Activated T-helper 1 cell treated with anti-CD3 and anti-CD28 coated beads, Interleukin-12 subunit alpha, Interleukin-12 subunit beta, Interleukin-2, Interleukin-4 antibody, amounts not matched to agents 30 ng/mL and 10 ng/mL and 1 ng/mL, durations not matched to agents 14 hours and 24 hours and 36 hours (primary cell): ENCODE measurements at regions not wholly inside any gene's neighbourhood (a gene's known extent, or its start where the extent isn't known, plus 50 kb on each side); places are given as distances from the start of the nearest gene placed in this dataset.

ENCODE experiments used
- DNase-seq: peaks from one replicate; pipeline ENCODE4 v3.0.0; 2021; ENCODE audit warnings: low spot score
- H3K27ac Mint-ChIP-seq: one replicate; pipeline ENCODE4 v1.8.0; 2021; ENCODE audit warnings: mild to moderate bottlenecking, mixed read lengths
- H3K27me3 Mint-ChIP-seq: one replicate; pipeline ENCODE4 v1.8.0; 2022; ENCODE audit warnings: mild to moderate bottlenecking, moderate library complexity, mixed read lengths; ENCODE audit not compliant: insufficient read depth
- H3K36me3 Mint-ChIP-seq: one replicate; pipeline ENCODE4 v1.8.0; 2021; ENCODE audit warnings: low read depth, mixed read lengths
- H3K4me1 Mint-ChIP-seq: one replicate; pipeline ENCODE4 v1.8.0; 2021; ENCODE audit warnings: low read depth, mixed read lengths
- H3K4me3 Mint-ChIP-seq: one replicate; pipeline ENCODE4 v1.8.0; 2021; ENCODE audit warnings: mild to moderate bottlenecking, moderate library complexity, mixed read lengths
- H3K9me3 Mint-ChIP-seq: one replicate; pipeline ENCODE4 v1.8.0; 2021; ENCODE audit warnings: mixed read lengths
- intact Hi-C: fragments of 100-400 bp; cut with micrococcal nuclease; formaldehyde crosslinking; loops from one replicate; pipeline ENCODE4 v1.15.1; 2024

DNA sequence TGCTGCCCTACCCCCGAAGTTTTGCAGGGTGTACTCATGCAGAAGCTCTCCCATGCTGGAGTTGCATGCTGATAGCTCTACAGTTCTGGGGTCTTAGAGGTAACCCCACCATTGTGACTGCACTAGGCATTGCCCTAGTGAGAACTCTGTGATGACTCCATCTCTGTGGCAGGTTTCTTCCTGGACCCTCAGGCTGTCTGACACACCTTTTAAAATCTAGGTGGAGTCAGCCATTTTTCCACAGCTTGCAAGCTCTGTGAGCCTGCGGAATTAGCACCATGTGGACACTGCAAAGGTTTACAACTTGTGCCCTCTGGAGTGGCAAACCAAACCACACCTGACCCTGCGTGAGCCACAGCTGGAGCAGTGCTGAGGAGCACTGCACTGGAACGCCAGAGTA is 636.2 kb upstream of the SPRY2 start:
- Mint-ChIP-seq H3K9me3 (no peaks in the 10 kb centered on the region), H3K27me3 (no peaks in the 10 kb centered on the region), H3K36me3 (no peaks in the 10 kb centered on the region), H3K4me1 (no peaks in the 10 kb centered on the region), H3K27ac (no peak overlapping the region), H3K4me3 (no peak overlapping the region)
- no peak for DNase-seq
- intact Hi-C loops = no loop called here

DNA sequence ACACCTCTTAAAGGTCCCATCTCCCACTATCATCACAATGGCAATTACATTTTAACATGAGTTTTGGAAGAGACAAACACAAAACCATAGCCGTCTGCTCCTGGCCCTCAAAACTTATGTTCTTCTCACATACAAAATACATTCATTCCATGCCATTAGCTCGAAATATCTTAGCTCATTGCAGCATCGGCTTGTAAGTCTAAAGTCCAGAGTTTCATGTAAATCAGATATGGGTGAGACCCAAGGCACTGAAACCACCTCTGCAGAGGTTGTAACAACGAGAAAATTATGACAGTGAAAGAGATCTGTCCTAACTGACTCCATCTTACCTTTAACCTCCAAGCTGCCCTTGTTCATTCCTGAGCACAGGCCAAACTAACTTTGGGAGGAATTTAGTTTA is 635.0 kb upstream of the SPRY2 start:
- no peaks in the 10 kb centered on the region for H3K9me3 Mint-ChIP-seq
- H3K36me3 Mint-ChIP-seq = no peaks in the 10 kb centered on the region
- intact Hi-C loops = no loop called here
- H3K27me3 Mint-ChIP-seq = no peaks in the 10 kb centered on the region
- H3K4me1 Mint-ChIP-seq = no peaks in the 10 kb centered on the region
- no peak overlapping the region for H3K4me3 Mint-ChIP-seq
- no peak for DNase-seq
- H3K27ac Mint-ChIP-seq = no peak overlapping the region

DNA sequence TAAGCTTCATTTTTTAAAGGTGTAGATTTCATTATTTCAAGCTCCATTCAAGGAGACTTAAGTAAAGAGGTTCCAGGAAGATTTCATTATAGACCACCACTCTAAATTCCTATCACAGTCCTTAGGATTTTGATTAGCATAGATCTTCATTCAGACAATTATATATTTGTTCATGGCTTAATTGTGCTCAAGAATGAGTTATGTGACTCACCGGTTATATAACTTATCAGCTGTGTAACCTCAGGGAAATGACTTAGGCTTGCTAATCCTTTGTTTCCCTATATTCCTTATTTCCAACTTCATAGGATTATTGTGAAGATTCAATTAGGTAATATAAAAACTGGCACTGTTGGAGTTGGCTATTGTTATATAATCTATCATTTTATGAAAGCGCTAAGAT is 632.8 kb upstream of the SPRY2 start:
- DNase-seq = no peak
- Mint-ChIP-seq H3K4me3 (no peak overlapping the region), H3K9me3 (no peaks in the 10 kb centered on the region), H3K27ac (no peak overlapping the region), H3K4me1 (no peaks in the 10 kb centered on the region), H3K27me3 (no peaks in the 10 kb centered on the region), H3K36me3 (no peaks in the 10 kb centered on the region)
- intact Hi-C loops = no loop called here

DNA sequence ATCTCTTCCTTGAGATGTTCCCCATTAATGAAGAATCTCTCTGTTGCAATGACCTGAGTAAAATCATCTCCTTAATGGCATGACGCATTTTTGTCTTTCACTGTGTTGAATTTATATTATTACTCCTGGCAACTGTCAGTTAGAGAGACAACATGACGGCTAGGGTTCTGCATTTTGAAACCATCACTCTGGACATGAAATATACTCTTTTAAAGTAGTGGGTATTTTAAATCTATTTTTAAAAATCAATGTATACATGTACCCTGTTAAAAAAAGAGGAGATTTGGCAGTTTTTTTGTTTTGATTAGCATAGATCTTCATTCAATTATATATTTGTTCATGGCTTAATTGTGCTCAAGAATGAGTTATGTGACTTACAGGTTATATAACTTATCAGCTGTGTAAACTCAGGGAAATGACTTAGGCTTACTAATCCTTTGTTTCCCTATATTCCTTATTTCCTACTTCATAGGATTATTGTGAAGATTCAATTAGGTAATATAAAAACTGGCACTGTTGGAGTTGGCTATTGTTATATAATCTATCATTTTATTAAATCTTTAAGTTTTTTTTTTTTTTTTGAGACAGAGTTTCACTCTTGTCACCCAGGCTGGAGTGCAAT is 632.0 kb upstream of the SPRY2 start:
- Mint-ChIP-seq H3K4me1 (no peaks in the 10 kb centered on the region), H3K36me3 (no peaks in the 10 kb centered on the region), H3K9me3 (no peaks in the 10 kb centered on the region), H3K27ac (no peak overlapping the region), H3K27me3 (no peaks in the 10 kb centered on the region), H3K4me3 (no peak overlapping the region)
- no peak for DNase-seq
- intact Hi-C loops = no loop called here

DNA sequence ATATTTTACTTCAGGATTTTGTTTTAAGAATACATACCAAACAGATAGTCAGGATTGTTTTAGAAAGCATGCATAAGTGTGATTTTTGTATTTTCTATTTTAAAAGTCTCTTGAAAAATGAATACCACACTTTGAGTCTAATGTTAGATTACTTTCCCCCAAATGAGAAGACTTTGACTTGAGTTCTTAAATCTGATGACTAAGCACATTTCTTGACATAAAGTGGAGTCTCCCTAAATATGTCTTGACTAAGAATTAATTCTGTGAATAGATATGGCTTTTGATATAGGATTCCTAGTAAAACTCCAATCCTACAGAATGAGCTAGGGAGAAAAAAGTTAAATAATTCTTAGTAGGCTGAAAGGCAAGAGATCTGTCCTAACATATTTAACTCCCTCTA is 624.2 kb upstream of the SPRY2 start:
- H3K27me3 Mint-ChIP-seq = no peaks in the 10 kb centered on the region
- H3K4me1 Mint-ChIP-seq = no peaks in the 10 kb centered on the region
- no peak overlapping the region for H3K27ac Mint-ChIP-seq
- no peaks in the 10 kb centered on the region for H3K36me3 Mint-ChIP-seq
- no peaks in the 10 kb centered on the region for H3K9me3 Mint-ChIP-seq
- H3K4me3 Mint-ChIP-seq = no peak overlapping the region
- no peak for DNase-seq
- intact Hi-C loops = no loop called here

DNA sequence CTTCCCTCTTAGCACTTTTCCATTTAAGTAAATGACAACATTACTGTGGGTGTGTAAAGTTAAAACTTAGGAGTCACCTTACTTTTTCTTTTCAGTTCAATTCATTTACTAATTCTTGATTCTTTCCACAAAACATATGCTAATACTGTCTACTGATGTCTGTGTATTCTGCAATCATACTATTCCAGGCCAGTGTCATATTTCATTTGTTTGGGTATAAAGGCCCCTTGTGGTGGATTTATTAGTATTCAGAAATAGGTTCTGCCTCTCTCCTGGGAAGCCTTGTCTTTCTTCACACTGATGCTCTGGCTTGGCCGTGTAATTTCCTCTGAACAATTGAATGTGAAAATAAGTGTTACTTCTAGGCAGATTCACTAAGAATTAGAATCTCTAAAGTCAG is 621.9 kb upstream of the SPRY2 start:
- H3K36me3 Mint-ChIP-seq = no peaks in the 10 kb centered on the region
- no peak overlapping the region for H3K27ac Mint-ChIP-seq
- H3K9me3 Mint-ChIP-seq = no peaks in the 10 kb centered on the region
- H3K4me1 Mint-ChIP-seq = no peaks in the 10 kb centered on the region
- intact Hi-C loops = no loop called here
- H3K27me3 Mint-ChIP-seq = no peaks in the 10 kb centered on the region
- no peak overlapping the region for H3K4me3 Mint-ChIP-seq
- DNase-seq = no peak

DNA sequence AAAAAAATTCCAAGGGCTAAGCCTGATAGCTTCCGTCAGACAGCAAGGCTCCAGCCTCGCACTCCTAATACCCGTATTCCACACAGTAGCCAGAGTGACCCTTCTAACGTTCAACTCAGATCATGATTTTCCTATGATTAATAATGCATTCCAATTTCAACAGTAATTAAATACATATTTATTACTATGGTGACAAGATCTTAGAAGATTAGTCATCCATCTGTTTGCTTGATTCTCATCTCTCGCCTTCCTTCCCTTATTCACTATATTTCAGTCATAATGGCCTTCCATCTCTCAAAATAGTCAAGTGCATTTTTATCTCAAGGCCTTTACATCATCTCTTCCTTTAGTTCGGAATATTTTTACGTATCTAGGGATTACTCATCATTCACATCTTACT is 621.2 kb upstream of the SPRY2 start:
- no peaks in the 10 kb centered on the region for H3K27me3 Mint-ChIP-seq
- H3K36me3 Mint-ChIP-seq = no peaks in the 10 kb centered on the region
- H3K4me1 Mint-ChIP-seq = no peaks in the 10 kb centered on the region
- no peaks in the 10 kb centered on the region for H3K9me3 Mint-ChIP-seq
- intact Hi-C loops = no loop called here
- no peak overlapping the region for H3K27ac Mint-ChIP-seq
- no peak for DNase-seq
- H3K4me3 Mint-ChIP-seq = no peak overlapping the region

DNA sequence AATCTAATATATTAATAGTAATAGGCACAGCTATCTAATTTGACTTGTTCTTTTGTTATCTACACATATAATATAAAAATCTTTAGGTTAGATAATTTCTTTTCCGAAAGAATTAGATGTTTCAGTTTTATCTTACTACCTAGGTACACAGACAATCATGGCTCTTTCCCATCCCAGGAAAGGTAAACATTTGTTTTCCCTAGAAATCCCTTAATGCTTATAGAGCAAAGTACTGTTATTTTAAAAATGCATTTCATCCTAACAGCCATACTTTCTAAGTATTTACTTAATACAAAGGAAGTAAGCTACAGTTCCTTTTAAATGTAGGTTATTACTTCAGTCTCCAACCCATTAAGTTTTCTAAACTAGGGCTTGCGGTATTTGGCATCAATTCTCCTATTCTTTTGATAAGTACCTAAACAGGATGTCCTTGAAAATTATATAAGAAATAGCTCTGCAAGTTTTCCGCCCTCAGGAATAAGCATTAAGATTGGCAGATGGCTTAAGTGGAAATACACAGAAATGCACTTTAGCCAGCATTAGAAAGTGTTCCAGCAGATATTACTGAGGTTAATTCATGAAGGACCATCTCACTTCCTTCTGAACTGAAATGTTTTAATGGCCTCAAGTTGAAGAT is 616.2 kb upstream of the SPRY2 start:
- Mint-ChIP-seq H3K27ac (no peak overlapping the region), H3K36me3 (no peaks in the 10 kb centered on the region), H3K27me3 (no peaks in the 10 kb centered on the region), H3K4me3 (no peak overlapping the region), H3K9me3 (no peaks in the 10 kb centered on the region), H3K4me1 (no peaks in the 10 kb centered on the region)
- intact Hi-C loops = no loop called here
- DNase-seq = no peak

DNA sequence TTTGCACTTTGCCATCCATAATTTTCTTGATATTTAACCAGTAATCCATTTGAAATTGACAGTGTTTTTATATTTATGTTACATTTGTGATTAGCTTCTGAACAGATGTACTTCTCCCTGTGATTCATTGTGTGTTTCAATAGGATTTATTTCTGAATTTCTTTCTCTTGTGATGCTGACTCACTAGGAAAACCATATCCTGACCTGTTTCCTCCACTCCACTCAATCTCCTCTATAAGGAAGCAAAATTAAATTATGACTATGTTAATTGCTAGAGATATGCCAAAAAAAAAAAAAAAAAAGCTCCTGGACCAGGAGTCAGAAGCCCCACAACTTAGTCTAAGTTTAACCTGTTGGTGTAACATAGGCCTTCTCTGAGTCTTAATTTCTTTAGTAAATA is 614.6 kb upstream of the SPRY2 start:
- intact Hi-C loops = no loop called here
- H3K9me3 Mint-ChIP-seq = no peaks in the 10 kb centered on the region
- no peak for DNase-seq
- no peak overlapping the region for H3K4me3 Mint-ChIP-seq
- H3K36me3 Mint-ChIP-seq = no peaks in the 10 kb centered on the region
- no peaks in the 10 kb centered on the region for H3K4me1 Mint-ChIP-seq
- H3K27me3 Mint-ChIP-seq = no peaks in the 10 kb centered on the region
- no peak overlapping the region for H3K27ac Mint-ChIP-seq

DNA sequence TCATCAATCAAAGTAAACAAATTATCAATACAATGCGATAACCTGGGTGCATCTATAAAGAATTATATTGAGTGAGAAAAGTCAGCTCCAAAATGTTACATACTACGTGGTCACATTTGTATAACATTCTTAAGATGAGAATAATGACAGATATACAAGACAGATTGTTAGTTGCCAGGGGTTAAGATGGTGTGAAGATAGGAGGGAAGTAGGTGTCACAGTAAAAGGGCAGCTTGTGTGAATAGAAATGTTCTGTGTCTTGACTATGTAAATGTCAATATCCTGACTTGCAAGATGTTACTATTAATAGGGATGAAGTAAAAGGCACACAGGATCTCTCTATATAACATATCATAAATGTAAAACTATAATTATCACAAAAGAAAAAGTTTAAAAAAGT is 611.2 kb upstream of the SPRY2 start:
- H3K4me3 Mint-ChIP-seq = no peak overlapping the region
- H3K27ac Mint-ChIP-seq = no peak overlapping the region
- no peaks in the 10 kb centered on the region for H3K27me3 Mint-ChIP-seq

DNA sequence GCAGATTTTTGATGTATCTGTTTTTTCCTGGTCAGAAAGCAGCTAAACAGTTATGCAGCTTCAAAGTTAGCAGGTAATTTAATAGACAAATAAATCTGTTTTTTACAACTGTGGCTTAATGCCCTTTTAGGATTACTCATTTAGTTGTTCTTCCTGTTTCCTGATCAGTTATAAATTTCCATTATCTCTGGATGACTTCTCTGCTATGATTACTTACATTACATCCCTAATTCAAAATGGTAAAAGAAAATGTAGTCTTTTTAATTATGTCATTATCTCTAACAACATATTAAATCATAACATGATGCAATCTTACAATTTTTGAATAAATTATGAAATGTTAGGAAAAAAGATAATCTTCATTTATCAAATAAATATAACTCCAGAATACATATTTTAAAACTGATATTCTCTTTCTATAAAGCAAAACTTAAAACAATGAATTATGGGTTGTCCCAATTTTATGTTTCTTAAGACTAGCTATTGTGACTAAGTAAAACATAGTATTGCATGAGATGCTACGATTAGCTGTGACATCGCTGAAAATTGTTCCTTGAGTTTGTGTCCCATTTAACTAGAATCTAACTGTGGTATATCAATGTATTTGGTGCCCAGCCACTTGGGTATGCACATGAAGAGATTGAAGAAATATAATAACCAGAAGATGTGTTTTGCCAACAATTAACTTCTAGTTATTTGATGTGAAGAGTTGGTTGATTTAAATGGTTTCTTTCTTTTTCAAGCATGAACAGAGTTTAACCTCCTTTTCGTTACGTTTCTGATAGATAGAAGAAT is 605.3 kb upstream of the SPRY2 start:
- no peaks in the 10 kb centered on the region for H3K36me3 Mint-ChIP-seq
- no peaks in the 10 kb centered on the region for H3K4me1 Mint-ChIP-seq
- no peak for DNase-seq
- no peak overlapping the region for H3K27ac Mint-ChIP-seq
- no peaks in the 10 kb centered on the region for H3K27me3 Mint-ChIP-seq
- no peak overlapping the region for H3K4me3 Mint-ChIP-seq
- no peaks in the 10 kb centered on the region for H3K9me3 Mint-ChIP-seq
- intact Hi-C loops = no loop called here

More for the DNA sequence above, 611.2 kb upstream of the SPRY2 start:
- no peaks in the 10 kb centered on the region for H3K9me3 Mint-ChIP-seq
- no peaks in the 10 kb centered on the region for H3K4me1 Mint-ChIP-seq
- DNase-seq = no peak
- intact Hi-C loops = no loop called here
- H3K36me3 Mint-ChIP-seq = no peaks in the 10 kb centered on the region

DNA sequence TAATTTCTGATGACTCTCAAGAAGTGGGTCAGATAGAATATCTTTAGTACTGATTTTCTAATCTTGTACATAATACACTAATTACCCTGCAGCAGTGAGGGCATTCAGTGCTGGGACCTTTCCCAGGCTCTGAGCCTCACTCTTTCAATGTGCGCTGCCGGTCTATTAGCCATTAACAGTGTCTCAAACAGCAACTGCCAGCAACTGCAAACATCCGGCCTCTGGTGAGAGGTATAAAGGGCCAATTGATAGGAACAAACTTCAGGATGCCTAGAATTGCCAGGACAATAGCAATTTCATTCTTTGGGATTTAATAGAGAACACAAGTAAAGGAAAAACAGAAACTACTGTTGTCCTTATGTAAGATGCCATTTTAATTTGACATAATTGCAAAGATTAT is 604.4 kb upstream of the SPRY2 start:
- no peak overlapping the region for H3K27ac Mint-ChIP-seq
- intact Hi-C loops = no loop called here
- no peaks in the 10 kb centered on the region for H3K27me3 Mint-ChIP-seq
- H3K9me3 Mint-ChIP-seq = no peaks in the 10 kb centered on the region
- no peak for DNase-seq
- no peaks in the 10 kb centered on the region for H3K36me3 Mint-ChIP-seq
- H3K4me3 Mint-ChIP-seq = no peak overlapping the region
- no peaks in the 10 kb centered on the region for H3K4me1 Mint-ChIP-seq

DNA sequence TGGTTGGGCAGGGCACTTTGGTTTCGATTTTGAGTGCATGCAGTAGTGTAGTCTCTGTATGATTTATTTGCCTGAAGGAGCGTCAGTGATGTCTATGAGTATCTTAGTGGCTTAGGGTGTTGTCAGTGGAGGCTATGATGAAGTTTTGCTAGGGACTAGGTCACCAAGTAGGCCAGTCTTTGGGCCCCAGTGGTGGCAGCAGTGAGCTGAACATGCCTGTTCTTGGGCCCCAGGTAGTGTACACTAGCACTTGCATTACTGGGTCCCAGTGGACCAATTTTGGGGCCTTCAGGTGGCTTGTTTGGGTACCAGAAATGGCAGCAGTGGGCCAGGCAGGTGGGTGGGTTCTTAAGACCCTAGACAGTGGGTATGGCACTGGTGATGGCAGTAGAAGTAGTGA is 598.7 kb upstream of the SPRY2 start:
- intact Hi-C loops = no loop called here
- no peaks in the 10 kb centered on the region for H3K4me1 Mint-ChIP-seq

More for the DNA sequence above, 598.7 kb upstream of the SPRY2 start:
- DNase-seq = no peak
- Mint-ChIP-seq H3K9me3 (no peaks in the 10 kb centered on the region), H3K4me3 (no peak overlapping the region), H3K36me3 (no peaks in the 10 kb centered on the region), H3K27ac (no peak overlapping the region), H3K27me3 (no peaks in the 10 kb centered on the region)
